ENCODE measurements at regions not wholly inside any gene's neighbourhood (a gene's known extent, or its start where the extent isn't known, plus 50 kb on each side); places are given as distances from the start of the nearest gene placed in this dataset.

DNA sequence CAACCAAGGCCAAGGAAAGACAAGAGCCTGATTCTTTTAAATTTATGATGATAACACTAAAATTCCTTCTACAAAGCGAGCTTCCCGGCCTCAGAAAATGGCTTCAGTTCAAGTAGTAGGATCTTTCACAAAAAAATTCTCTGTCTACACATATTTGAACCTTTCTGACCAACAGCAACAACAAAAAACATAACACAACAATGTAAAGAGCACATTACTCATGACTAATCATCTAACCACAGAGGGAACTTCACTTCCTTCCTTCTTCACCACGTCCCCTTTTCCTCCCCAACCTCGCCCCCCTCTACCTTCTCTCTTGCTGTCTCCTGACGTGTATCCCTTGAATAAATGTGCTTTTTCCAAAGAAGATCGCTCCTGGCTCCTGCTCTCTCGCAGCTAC is 228.2 kb downstream of the MYLK4 start:
- no peak for TF ChIP-seq RAD21 (IDR thresholded peaks at IDR 0.05; ENCODE audit: low read depth)
- TF ChIP-seq, protein P1, sequence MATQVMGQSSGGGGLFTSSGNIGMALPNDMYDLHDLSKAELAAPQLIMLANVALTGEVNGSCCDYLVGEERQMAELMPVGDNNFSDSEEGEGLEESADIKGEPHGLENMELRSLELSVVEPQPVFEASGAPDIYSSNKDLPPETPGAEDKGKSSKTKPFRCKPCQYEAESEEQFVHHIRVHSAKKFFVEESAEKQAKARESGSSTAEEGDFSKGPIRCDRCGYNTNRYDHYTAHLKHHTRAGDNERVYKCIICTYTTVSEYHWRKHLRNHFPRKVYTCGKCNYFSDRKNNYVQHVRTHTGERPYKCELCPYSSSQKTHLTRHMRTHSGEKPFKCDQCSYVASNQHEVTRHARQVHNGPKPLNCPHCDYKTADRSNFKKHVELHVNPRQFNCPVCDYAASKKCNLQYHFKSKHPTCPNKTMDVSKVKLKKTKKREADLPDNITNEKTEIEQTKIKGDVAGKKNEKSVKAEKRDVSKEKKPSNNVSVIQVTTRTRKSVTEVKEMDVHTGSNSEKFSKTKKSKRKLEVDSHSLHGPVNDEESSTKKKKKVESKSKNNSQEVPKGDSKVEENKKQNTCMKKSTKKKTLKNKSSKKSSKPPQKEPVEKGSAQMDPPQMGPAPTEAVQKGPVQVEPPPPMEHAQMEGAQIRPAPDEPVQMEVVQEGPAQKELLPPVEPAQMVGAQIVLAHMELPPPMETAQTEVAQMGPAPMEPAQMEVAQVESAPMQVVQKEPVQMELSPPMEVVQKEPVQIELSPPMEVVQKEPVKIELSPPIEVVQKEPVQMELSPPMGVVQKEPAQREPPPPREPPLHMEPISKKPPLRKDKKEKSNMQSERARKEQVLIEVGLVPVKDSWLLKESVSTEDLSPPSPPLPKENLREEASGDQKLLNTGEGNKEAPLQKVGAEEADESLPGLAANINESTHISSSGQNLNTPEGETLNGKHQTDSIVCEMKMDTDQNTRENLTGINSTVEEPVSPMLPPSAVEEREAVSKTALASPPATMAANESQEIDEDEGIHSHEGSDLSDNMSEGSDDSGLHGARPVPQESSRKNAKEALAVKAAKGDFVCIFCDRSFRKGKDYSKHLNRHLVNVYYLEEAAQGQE (IDR thresholded peaks at IDR 0.05; ENCODE audit: low read depth): no peak
- no peak for TF ChIP-seq EP300 (IDR thresholded peaks at IDR 0.05; ENCODE audit: borderline replicate concordance)
